Adrenal gland (tissue), 9 donors: ENCODE measurements at regions not wholly inside any gene's neighbourhood (a gene's known extent, or its start where the extent isn't known, plus 50 kb on each side); places are given as distances from the start of the nearest gene placed in this dataset.

Source experiments
- DNase-seq, 7 donors: peaks; one replicate each; pipeline ENCODE4 v3.0.0-alpha.2; 2019 to 2020
- H3K27ac ChIP-seq, 5 donors: fragments of 200-600 bp; sonication (generic) in 4 of 5; 1 replicate in 3 of 5; 2 replicates in 2 of 5; pipeline versions ENCODE4 v1.5.1 to v1.8.0; 2016 to 2020; ENCODE audit warnings: mild to moderate bottlenecking in 1 of 5
- H3K27me3 ChIP-seq: fragments of 200-600 bp; 2 replicates; pipeline ENCODE4 v1.8.0; 2021
- H3K36me3 ChIP-seq, 2 donors: fragments of 200-600 bp; replicated peaks in 1 of 2; 1 replicate in 1 of 2; 2 replicates in 1 of 2; pipeline versions ENCODE4 v1.5.1 to v1.8.0; 2018 to 2022
- H3K4me1 ChIP-seq, 2 donors: fragments of 200-600 bp; replicated peaks in 1 of 2; 1 replicate in 1 of 2; 2 replicates in 1 of 2; pipeline versions ENCODE4 v1.5.1 to v1.8.0; 2018 to 2021
- H3K4me3 ChIP-seq, 4 donors: fragments of 200-600 bp; sonication (generic) in 3 of 4; one replicate each; pipeline ENCODE4 v1.5.1; 2016 to 2018
- H3K9me3 ChIP-seq, 3 donors: fragments of 200-600 bp; sonication (generic) in 1 of 3; replicated peaks in 1 of 3; 1 replicate in 2 of 3; 2 replicates in 1 of 3; pipeline versions ENCODE4 v1.5.1 to v1.8.0; 2016 to 2021
- POLR2A ChIP-seq, 2 donors: fragments of 450-650 bp; IDR thresholded peaks; one replicate each; pipeline ENCODE4 v1.6.1; 2017; ENCODE audit warnings: antibody characterized with exemption in 2 of 2, mild to moderate bottlenecking in 2 of 2, moderate library complexity in 1 of 2
- WGBS, 4 donors: extraction: QIAGEN DNeasy Blood & Tissue Kit in 2 of 4; methylation state at CpG; one replicate each; pipeline versions ENCODE4 v1.1.5 to v1.1.7; 2013 to 2017; 5-methylcytosine and 5-hydroxymethylcytosine counted together
- intact Hi-C, 2 donors: fragments of 100-400 bp; cut with DNase I; formaldehyde crosslinking; loops; one replicate each; pipeline versions ENCODE4 v1.14.1 to v1.15.0; 2022 to 2023
- TF ChIP-seq, protein P1 (sequence below), 6 experiments: fragments of 450-650 bp in 4 of 6; fragments of 200-600 bp in 2 of 6; sonication (generic) in 1 of 6; IDR thresholded peaks; 1 replicate in 5 of 6; 2 replicates in 1 of 6; pipeline versions ENCODE4 v1.5.1 to v1.8.0; 2016 to 2021; ENCODE audit warnings: antibody characterized with exemption in 6 of 6, mild to moderate bottlenecking in 2 of 6, moderate library complexity in 1 of 6
- donor health status: healthy with polysubstance abuse.
- donor health status: Bipolar disorder and iron deficiency.
- donor health status: DM: yes; HTN: yes; CAD: no.
- donor health status: DM: no; HTN: no; CAD: no.
- donor health status: DM: no; HTN: no; CAD: no.

DNA sequence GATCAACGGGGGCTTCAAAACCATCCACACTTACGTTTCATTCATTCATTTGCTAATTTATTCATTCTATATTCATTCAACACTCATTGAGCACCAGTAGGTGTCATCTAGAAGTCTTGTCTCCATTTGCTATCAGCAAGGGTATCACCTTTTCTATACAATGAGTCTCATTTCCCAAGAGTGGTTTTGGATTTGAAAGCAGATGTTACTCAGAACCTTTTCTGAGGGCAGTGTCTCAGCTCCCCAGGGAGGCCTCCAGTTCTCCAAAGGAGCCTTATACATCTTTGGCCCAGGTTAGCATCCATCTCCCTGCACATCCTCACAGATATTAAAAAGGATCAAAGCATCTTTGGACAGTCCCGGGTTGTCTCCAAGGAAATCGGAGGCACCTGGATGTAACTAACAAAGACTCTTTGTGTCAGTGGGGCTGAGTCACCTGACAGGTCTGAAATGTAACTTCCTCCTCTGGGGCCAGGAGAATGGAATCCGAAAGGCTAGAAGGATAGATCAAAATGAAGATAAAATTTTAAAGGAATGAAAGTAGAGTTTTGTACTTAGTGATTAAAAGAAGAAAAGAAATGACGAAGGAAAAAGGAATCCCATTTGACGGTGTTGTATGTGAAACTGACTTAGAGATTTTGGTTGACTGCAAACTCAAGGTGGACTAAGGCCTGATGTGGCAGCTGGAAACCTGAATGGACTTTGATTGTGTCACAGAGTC lies 103.0 kb downstream of the VCPKMT start:
- Histone ChIP-seq H3K36me3 (no peaks in the 10 kb centered on the region), H3K27ac (no peak overlapping the region), H3K27me3 (no peaks in the 10 kb centered on the region), H3K4me3 (no peak overlapping the region), H3K9me3 (no peaks in the 10 kb centered on the region), H3K4me1 (peaks cover 5% of the 10 kb centered on the region in 2 donors)
- intact Hi-C loops: no loop called here
- WGBS, 4 donors: 84 to 86% (median 85%) methylated on average over 7 of the region's 7 CpGs
- TF ChIP-seq, protein P1, sequence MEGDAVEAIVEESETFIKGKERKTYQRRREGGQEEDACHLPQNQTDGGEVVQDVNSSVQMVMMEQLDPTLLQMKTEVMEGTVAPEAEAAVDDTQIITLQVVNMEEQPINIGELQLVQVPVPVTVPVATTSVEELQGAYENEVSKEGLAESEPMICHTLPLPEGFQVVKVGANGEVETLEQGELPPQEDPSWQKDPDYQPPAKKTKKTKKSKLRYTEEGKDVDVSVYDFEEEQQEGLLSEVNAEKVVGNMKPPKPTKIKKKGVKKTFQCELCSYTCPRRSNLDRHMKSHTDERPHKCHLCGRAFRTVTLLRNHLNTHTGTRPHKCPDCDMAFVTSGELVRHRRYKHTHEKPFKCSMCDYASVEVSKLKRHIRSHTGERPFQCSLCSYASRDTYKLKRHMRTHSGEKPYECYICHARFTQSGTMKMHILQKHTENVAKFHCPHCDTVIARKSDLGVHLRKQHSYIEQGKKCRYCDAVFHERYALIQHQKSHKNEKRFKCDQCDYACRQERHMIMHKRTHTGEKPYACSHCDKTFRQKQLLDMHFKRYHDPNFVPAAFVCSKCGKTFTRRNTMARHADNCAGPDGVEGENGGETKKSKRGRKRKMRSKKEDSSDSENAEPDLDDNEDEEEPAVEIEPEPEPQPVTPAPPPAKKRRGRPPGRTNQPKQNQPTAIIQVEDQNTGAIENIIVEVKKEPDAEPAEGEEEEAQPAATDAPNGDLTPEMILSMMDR (IDR thresholded peaks at IDR 0.05): no peak
- no peak for TF ChIP-seq POLR2A (IDR thresholded peaks at IDR 0.05)
- no peak for DNase-seq

DNA sequence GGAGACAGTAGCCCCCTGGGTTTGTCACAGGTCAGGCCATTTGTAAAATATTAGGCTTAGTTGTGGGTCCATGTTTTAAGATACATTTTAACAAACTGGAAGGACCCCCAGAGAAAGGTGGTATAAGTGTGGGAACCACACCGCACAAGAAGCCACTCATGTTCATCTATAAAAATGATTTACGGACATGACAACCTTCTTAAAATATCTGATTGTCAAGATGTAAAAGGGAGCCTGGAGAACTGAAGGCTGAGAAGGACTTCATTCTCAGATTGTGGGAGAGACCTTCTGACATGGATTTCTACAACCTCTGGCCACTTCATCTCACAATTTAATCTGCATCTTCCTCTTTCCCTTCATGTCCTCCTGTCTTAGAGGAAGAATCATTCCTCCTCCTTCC lies 102.4 kb downstream of the VCPKMT start:
- DNase-seq: no peak
- no peak overlapping the region for H3K27ac ChIP-seq
- 0 to 67% (median 54%) methylated on average over 2 of the region's 2 CpGs for WGBS, 4 donors
- H3K36me3 ChIP-seq: no peaks in the 10 kb centered on the region
- H3K4me3 ChIP-seq: no peak overlapping the region
- intact Hi-C loops: no loop called here
- H3K4me1 ChIP-seq: peaks cover 6 to 11% of the 10 kb centered on the region in 2 donors
- TF ChIP-seq, protein P1 (IDR thresholded peaks at IDR 0.05): no peak
- no peak for TF ChIP-seq POLR2A (IDR thresholded peaks at IDR 0.05)
- no peaks in the 10 kb centered on the region for H3K9me3 ChIP-seq
- H3K27me3 ChIP-seq: no peaks in the 10 kb centered on the region

DNA sequence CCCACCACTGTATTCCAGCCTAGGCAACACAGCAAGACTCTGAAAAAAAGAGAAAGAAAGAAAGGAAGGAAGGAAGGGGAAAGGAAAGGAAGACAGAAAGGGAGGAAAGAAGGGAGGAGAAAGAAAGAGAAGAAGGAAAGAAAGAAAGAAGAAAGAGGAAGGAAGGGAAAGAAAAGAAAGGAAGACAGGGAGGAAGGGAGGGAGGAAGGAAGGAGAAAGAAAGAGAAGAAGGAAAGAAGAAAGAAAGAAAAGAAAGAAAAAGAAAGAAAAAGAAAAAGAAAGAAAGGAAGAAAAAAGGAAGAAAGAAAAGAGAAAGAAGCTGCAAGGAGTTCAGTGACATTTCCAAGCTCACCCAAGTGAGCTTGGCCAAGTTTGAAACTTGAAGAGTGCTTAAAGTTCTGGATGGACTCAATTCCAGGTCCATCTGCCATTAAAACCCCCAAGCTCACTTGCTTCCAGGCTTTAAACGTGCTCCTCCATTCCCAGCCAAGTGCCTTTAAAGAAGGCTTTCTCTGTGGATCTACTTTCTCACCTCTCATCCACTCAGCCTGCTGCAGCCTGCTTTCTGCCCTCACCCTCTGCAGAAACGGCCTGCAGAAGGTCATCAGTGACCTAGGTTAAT lies 101.5 kb downstream of the VCPKMT start:
- Histone ChIP-seq H3K27me3 (no peaks in the 10 kb centered on the region), H3K4me3 (no peak overlapping the region), H3K27ac (no peak overlapping the region), H3K9me3 (peaks cover 0 to 2% (median 0%) of the 10 kb centered on the region in 3 donors), H3K4me1 (peaks cover 6 to 14% of the 10 kb centered on the region in 2 donors), H3K36me3 (no peaks in the 10 kb centered on the region)
- intact Hi-C loops: no loop called here
- DNase-seq: no peak
- no peak for TF ChIP-seq POLR2A (IDR thresholded peaks at IDR 0.05)
- TF ChIP-seq, protein P1 (IDR thresholded peaks at IDR 0.05): no peak
- WGBS, 4 donors: 49 to 78% (median 65%) methylated on average over 2 of the region's 2 CpGs

DNA sequence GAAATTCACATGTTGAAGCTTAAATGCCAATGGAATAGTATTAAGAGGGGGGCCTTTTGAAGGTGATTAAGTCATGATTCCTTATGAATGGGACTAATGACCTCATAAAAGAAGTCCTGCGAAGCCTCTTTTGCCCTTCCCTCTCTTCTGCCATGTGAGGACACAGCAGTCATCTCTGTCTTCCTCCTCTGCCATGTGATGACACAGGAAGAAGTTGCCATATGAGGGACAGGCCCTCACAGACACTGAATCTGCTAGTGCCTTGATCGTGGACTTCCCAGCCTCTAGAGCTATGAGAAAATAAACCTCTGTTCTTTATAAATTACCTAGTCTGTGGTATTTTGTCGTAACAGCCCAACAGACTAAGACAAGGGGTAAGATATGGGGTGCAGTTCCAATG lies 100.7 kb downstream of the VCPKMT start:
- intact Hi-C loops: no loop called here
- no peak for TF ChIP-seq POLR2A (IDR thresholded peaks at IDR 0.05)
- TF ChIP-seq, protein P1 (IDR thresholded peaks at IDR 0.05): no peak
- peaks cover 6 to 14% of the 10 kb centered on the region in 2 donors for H3K4me1 ChIP-seq
- no peak overlapping the region for H3K27ac ChIP-seq
- 77 to 90% (median 85%) methylated on average over 3 of the region's 3 CpGs for WGBS, 4 donors
- H3K9me3 ChIP-seq: peaks cover 0 to 5% (median 0%) of the 10 kb centered on the region in 3 donors
- H3K36me3 ChIP-seq: no peaks in the 10 kb centered on the region
- DNase-seq: no peak
- H3K27me3 ChIP-seq: no peaks in the 10 kb centered on the region
- no peak overlapping the region for H3K4me3 ChIP-seq
